H1 (cell line): ENCODE measurements at regions not wholly inside any gene's neighbourhood (a gene's known extent, or its start where the extent isn't known, plus 50 kb on each side); places are given as distances from the start of the nearest gene placed in this dataset.

Experiments
- TF ChIP-seq, protein P1 (sequence below): IDR thresholded peaks from 2 replicates; pipeline ENCODE4 v1.6.1; 2012; ENCODE audit warnings: inconsistent platforms

DNA sequence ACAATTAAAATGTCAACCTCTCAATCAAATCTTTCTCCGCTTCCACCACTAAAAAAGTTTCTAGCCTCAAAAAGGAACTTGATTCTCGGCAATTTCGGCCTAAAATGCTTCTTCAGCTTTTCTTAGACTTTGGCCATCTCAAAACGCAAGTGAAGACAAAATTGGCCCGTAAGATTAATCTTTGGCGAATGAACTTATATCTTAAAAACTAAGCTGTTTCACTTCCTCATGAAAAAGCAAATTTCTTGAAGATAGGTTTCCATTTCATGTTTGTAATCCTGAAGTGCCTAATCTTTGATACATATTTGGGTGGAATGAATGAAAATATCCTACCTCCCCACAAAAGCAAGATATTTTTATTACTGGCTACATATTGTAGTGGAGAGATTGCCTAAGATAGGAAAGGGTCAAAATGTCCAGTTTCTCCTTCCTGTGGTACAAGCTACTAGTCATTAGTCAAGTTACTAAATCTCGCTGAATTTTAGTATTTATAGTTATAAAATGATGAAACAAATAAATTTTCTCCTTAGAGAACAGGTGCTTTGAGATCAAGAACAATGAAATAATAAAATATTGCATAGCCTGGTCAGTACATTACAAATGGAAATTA, 85.4 kb upstream of the ZEB2 start (continued):
- TF ChIP-seq, protein P1, sequence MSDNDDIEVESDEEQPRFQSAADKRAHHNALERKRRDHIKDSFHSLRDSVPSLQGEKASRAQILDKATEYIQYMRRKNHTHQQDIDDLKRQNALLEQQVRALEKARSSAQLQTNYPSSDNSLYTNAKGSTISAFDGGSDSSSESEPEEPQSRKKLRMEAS, result no peak
